A549 (cell line): ENCODE measurements at regions not wholly inside any gene's neighbourhood (a gene's known extent, or its start where the extent isn't known, plus 50 kb on each side); places are given as distances from the start of the nearest gene placed in this dataset.

Source experiments
- ATAC-seq, 2 experiments: fragments of 200-7000 bp in 1 of 2; fragments of >200 bp in 1 of 2; cut with Nextera tagmentation in 1 of 2; cut with Tn5 transposase in 1 of 2; 3 replicates each; pipeline versions ENCODE4 v1.8.0 to v1.9.1; 2018 to 2020; ENCODE audit warnings: mild to moderate bottlenecking in 1 of 2, moderate library complexity in 1 of 2
- CTCF ChIA-PET: fragments of 300-600 bp; sonication (Branson Sonifier 250); formaldehyde crosslinking; extraction: SDS; loops from one replicate; lab custom pipeline; 2021; ENCODE audit warnings: antibody characterized with exemption, inconsistent platforms; lab: Yijun Ruan, JAX
- POLR2A ChIA-PET: fragments of 350-600 bp; formaldehyde crosslinking; extraction: SDS; loops from one replicate; lab custom pipeline; 2021; ENCODE audit warnings: antibody characterized with exemption, inconsistent platforms; lab: Yijun Ruan, JAX
- DNase-seq, 2 experiments: peaks; one replicate each; pipeline versions ENCODE4 v3.0.0 to v3.0.0-alpha.2; 2011 to 2016; ENCODE audit warnings: low read depth in 1 of 2, low spot score in 1 of 2
- FAIRE-seq: peaks from 2 replicates; lab custom pipeline; 2011; peaks lifted over from hg19 to GRCh38; lab: Jason Lieb, UNC
- H3K27ac ChIP-seq, 2 experiments: fragments of >200 bp; sonication (Bioruptor Twin); formaldehyde crosslinking; 3 replicates each; pipeline ENCODE4 v1.5.1; 2016 to 2017
- H3K4me1 ChIP-seq: fragments of >200 bp; sonication (Bioruptor Twin); formaldehyde crosslinking; 3 replicates; pipeline ENCODE4 v1.6.1; 2016
- H3K4me2 ChIP-seq: fragments of >200 bp; sonication (Bioruptor Twin); formaldehyde crosslinking; 3 replicates; pipeline ENCODE4 v1.6.1; 2016
- H3K4me3 ChIP-seq: fragments of >200 bp; sonication (Bioruptor Twin); formaldehyde crosslinking; 3 replicates; pipeline ENCODE4 v1.5.1; 2016
- H3K9me3 ChIP-seq: fragments of >200 bp; sonication (Bioruptor Twin); formaldehyde crosslinking; 3 replicates; pipeline ENCODE4 v1.6.1; 2016
- CBX2 ChIP-seq: fragments of 200-600 bp; sonication (generic); IDR thresholded peaks from 2 replicates; pipeline ENCODE4 v1.6.1; 2016; ENCODE audit warnings: low read depth, mild to moderate bottlenecking, borderline replicate concordance
- ELK1 ChIP-seq: fragments of 150-350 bp; IDR thresholded peaks from 2 replicates; pipeline ENCODE4 v1.6.1; 2014; ENCODE audit warnings: low read depth, mild to moderate bottlenecking, low read length
- EP300 ChIP-seq, 2 experiments: fragments of >200 bp; sonication (Bioruptor Twin); formaldehyde crosslinking; IDR thresholded peaks; 2 replicates in 1 of 2; 3 replicates in 1 of 2; pipeline ENCODE4 v1.6.1; 2016 to 2017
- HOXB13 ChIP-seq: fragments of 250-450 bp; sonication (Bioruptor Pico); IDR thresholded peaks from 2 replicates; pipeline ENCODE4 v1.5.0; 2020; ENCODE audit warnings: low read depth, mild to moderate bottlenecking, moderate library complexity
- KDM1A ChIP-seq: fragments of 200-600 bp; sonication (generic); IDR thresholded peaks from 2 replicates; pipeline ENCODE4 v1.6.1; 2016; ENCODE audit warnings: low read depth, mild to moderate bottlenecking
- MYC ChIP-seq: IDR thresholded peaks from 2 replicates; pipeline ENCODE4 v1.6.1; 2012; ENCODE audit warnings: mild to moderate bottlenecking, inconsistent platforms, low read length, improper control_type of control experiment, borderline replicate concordance
- NFE2L2 ChIP-seq: fragments of 150-350 bp; conservative IDR thresholded peaks from 2 replicates; pipeline ENCODE4 v1.6.1; 2014; ENCODE audit warnings: low read length
- REST ChIP-seq: fragments of 200-600 bp; sonication (generic); IDR thresholded peaks from 2 replicates; pipeline ENCODE4 v1.6.1; 2016; ENCODE audit warnings: antibody characterized with exemption, mild to moderate bottlenecking, moderate library complexity
- WGBS: methylation state at CpG from one replicate; pipeline ENCODE4 v1.1.6; 2017; ENCODE audit errors: missing lambda C conversion rate; 5-methylcytosine and 5-hydroxymethylcytosine counted together
- TF ChIP-seq, protein P1 (sequence below): fragments of >200 bp; sonication (Bioruptor Twin); formaldehyde crosslinking; IDR thresholded peaks from 2 replicates; pipeline ENCODE4 v1.6.1; 2016
- TF ChIP-seq, protein P2 (sequence below): fragments of 250-450 bp; sonication (Bioruptor Pico); IDR thresholded peaks from 2 replicates; pipeline ENCODE4 v1.5.0; 2021; ENCODE audit warnings: mild to moderate bottlenecking, moderate library complexity, borderline replicate concordance

DNA sequence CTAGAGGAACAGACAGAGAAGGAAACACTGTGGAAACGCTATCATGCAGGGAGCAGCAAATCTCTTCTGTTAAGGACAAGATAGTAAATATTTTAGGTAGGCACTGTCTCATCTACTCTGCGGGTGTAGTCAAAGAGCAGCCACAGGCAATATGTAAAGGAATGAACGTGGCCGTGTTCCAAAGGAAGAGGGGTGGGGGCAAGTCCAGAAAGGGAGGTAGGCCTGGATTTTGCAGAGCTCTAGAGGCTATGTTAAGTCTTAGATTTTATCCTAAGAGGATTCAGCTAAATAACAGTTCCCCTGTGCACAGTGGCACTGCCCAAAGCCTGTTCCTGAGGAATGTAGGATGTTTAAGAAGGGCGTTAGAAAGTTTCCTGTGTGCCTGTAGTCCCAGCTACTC, 161.6 kb downstream of the ACTL7B start:
- no peak overlapping the region for H3K4me3 ChIP-seq
- CTCF ChIA-PET = interaction anchor here (0.9 to 1.4 kb wide), 3 partner anchors 12 to 1229 kb away, joined by 3 read pairs; no protein-coding TSS in a partner anchor
- H3K4me2 ChIP-seq = no peak overlapping the region
- H3K4me1 ChIP-seq = no peaks in the 10 kb centered on the region
- TF ChIP-seq MYC = no peak
- TF ChIP-seq HOXB13 (CRISPR knock-in tag) = no peak
- TF ChIP-seq, all 56 proteins: peak for 0
- 25% methylated on average over 5 of the region's 5 CpGs for WGBS
- peaks cover 29% of the 10 kb centered on the region for H3K9me3 ChIP-seq
- DNase-seq (no peak), ATAC-seq (no peak), FAIRE-seq (no peak)
- POLR2A ChIA-PET = no interaction called here
- no peak overlapping the region for H3K27ac ChIP-seq

DNA sequence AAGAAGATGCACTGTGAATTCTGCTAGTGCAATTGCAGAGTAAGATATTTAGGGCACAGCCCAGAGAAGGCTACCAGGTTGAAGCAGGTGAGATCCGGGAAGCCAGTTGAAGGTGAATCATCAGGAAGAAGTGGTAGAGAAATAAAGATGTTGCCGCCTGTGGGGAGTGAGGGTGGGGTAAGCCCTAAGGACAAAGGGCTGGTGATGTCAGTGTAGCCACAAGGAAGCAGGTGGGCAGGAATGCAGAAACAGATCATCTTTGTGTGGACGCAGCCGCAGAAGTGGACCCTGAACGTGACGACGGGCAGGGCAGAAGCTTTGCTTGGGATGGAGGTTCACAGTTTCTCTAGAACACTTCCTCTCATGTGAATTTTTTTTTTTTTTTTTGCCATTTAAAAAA, 164.2 kb downstream of the ACTL7B start:
- DNase-seq (no peak), ATAC-seq (no peak), FAIRE-seq (no peak)
- ChIA-PET CTCF (interaction anchor here (0.9 kb wide), 1 partner anchor 76 kb away, joined by 3 read pairs; no protein-coding TSS in a partner anchor), POLR2A (no interaction called here)
- no peak for TF ChIP-seq KDM1A
- Histone ChIP-seq H3K4me2 (no peak overlapping the region), H3K4me1 (no peaks in the 10 kb centered on the region), H3K4me3 (no peak overlapping the region), H3K27ac (no peak overlapping the region), H3K9me3 (peaks cover 34% of the 10 kb centered on the region)
- 58% methylated on average over 7 of the region's 7 CpGs for WGBS

DNA sequence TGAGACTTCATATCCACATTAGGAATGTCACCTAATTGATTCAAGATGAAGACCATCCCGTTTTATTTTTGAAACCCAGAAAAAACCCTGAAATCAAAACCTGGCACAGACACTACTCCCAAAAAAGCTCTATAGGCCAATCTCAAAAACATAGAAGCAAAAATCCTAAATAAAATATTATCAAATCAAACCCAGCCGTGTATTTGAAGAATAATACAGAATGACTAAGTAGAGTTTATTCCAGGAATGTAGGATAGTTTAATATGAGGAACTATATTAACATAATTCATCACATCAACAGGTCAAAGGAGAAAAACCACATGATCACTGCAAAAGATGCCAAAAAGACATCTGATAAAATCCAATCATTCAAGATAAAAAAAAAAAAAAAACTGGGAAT, 167.1 kb downstream of the ACTL7B start:
- no peak for FAIRE-seq

More for the DNA sequence above, 167.1 kb downstream of the ACTL7B start:
- WGBS = 2% methylated on average over 2 of the region's 2 CpGs
- ChIA-PET POLR2A (no interaction called here), CTCF (no interaction called here)
- no peak for DNase-seq
- Histone ChIP-seq H3K4me2 (no peak overlapping the region), H3K27ac (no peak overlapping the region), H3K4me1 (no peaks in the 10 kb centered on the region), H3K4me3 (no peak overlapping the region), H3K9me3 (peaks cover 21% of the 10 kb centered on the region; the same call in 1 of the 3 replicates)
- ATAC-seq = no peak
- TF ChIP-seq EP300 (IDR thresholded peaks at IDR 0.05) = no peak
- TF ChIP-seq CBX2 = no peak
- TF ChIP-seq NFE2L2 = no peak
- TF ChIP-seq, protein P1, sequence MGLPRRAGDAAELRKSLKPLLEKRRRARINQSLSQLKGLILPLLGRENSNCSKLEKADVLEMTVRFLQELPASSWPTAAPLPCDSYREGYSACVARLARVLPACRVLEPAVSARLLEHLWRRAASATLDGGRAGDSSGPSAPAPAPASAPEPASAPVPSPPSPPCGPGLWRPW = no peak
- TF ChIP-seq REST = no peak
- TF ChIP-seq, protein P2, sequence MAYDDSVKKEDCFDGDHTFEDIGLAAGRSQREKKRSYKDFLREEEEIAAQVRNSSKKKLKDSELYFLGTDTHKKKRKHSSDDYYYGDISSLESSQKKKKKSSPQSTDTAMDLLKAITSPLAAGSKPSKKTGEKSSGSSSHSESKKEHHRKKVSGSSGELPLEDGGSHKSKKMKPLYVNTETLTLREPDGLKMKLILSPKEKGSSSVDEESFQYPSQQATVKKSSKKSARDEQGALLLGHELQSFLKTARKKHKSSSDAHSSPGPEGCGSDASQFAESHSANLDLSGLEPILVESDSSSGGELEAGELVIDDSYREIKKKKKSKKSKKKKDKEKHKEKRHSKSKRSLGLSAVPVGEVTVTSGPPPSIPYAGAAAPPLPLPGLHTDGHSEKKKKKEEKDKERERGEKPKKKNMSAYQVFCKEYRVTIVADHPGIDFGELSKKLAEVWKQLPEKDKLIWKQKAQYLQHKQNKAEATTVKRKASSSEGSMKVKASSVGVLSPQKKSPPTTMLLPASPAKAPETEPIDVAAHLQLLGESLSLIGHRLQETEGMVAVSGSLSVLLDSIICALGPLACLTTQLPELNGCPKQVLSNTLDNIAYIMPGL (CRISPR knock-in tag) = no peak
- no peak for TF ChIP-seq ELK1
- TF ChIP-seq, all 56 proteins: peak for 0
